Osteoblast (primary cell): ENCODE measurements at regions not wholly inside any gene's neighbourhood (a gene's known extent, or its start where the extent isn't known, plus 50 kb on each side); places are given as distances from the start of the nearest gene placed in this dataset.

ENCODE experiments used
- DNase-seq: peaks from one replicate; pipeline ENCODE4 v3.0.0; 2011; ENCODE audit warnings: low spot score, mixed read lengths; ENCODE audit not compliant: insufficient read length; ENCODE audit errors: missing footprints
- H2AFZ ChIP-seq: 2 replicates; pipeline ENCODE4 v1.6.0; 2011; ENCODE audit warnings: mild to moderate bottlenecking, low read length
- H3K27ac ChIP-seq: 2 replicates; pipeline ENCODE4 v1.5.1; 2011; ENCODE audit warnings: mild to moderate bottlenecking, low read depth, low read length, moderate library complexity
- H3K27me3 ChIP-seq: 2 replicates; pipeline ENCODE4 v1.6.0; 2012; ENCODE audit warnings: mild to moderate bottlenecking, control low read depth, inconsistent platforms, low read length, moderate library complexity; ENCODE audit not compliant: insufficient read depth
- H3K36me3 ChIP-seq: 2 replicates; pipeline ENCODE4 v1.5.1; 2011; ENCODE audit warnings: mild to moderate bottlenecking, low read length, control low read depth, moderate library complexity; ENCODE audit not compliant: insufficient read depth
- H3K4me1 ChIP-seq: 2 replicates; pipeline ENCODE4 v1.5.1; 2011; ENCODE audit warnings: mild to moderate bottlenecking, low read length, control low read depth, moderate library complexity; ENCODE audit not compliant: insufficient read depth
- H3K4me2 ChIP-seq: 2 replicates; pipeline ENCODE4 v1.6.0; 2011; ENCODE audit warnings: mild to moderate bottlenecking, low read length; ENCODE audit not compliant: insufficient read depth
- H3K4me3 ChIP-seq: fragments of 200-600 bp; sonication (generic); 3 replicates; pipeline ENCODE4 v1.5.1; 2012; ENCODE audit warnings: mild to moderate bottlenecking, low read length, inconsistent platforms; ENCODE audit not compliant: insufficient read depth
- H3K79me2 ChIP-seq: 2 replicates; pipeline ENCODE4 v1.6.0; 2012; ENCODE audit warnings: mild to moderate bottlenecking, low read length, control low read depth, inconsistent platforms; ENCODE audit not compliant: insufficient read depth
- H3K9me3 ChIP-seq: 2 replicates; pipeline ENCODE4 v1.5.1; 2011; ENCODE audit warnings: low read depth, low read length, control low read depth
- H4K20me1 ChIP-seq: 2 replicates; pipeline ENCODE4 v1.6.0; 2012; ENCODE audit warnings: mild to moderate bottlenecking, low read length, control low read depth; ENCODE audit not compliant: insufficient read depth
- CTCF ChIP-seq: IDR thresholded peaks from 2 replicates; pipeline ENCODE4 v1.5.1; 2011; ENCODE audit warnings: mild to moderate bottlenecking, low read depth, low read length, moderate library complexity; ENCODE audit errors: extremely low read depth

- DNase-seq = no peak
- no peaks in the 10 kb centered on the region for H3K27me3 ChIP-seq
Observed at GRCh38 chr6:15810618-15811017, 147.8 kb upstream of the DTNBP1 start.

GRCh38 chr6:15809367-15809766 is 146.5 kb upstream of the DTNBP1 start:
- TF ChIP-seq CTCF = no peak
- Histone ChIP-seq H2AFZ (no peak overlapping the region), H3K36me3 (no peaks in the 10 kb centered on the region), H3K4me1 (no peaks in the 10 kb centered on the region), H3K27me3 (no peaks in the 10 kb centered on the region), H3K79me2 (no peaks in the 10 kb centered on the region), H3K4me2 (no peak overlapping the region), H3K4me3 (no peak overlapping the region), H3K27ac (no peak overlapping the region), H4K20me1 (no peaks in the 10 kb centered on the region), H3K9me3 (no peaks in the 10 kb centered on the region)
- no peak for DNase-seq

More at GRCh38 chr6:15810618-15811017, 147.8 kb upstream of the DTNBP1 start:
- Histone ChIP-seq H3K79me2 (no peaks in the 10 kb centered on the region), H3K4me1 (no peaks in the 10 kb centered on the region), H3K4me3 (no peak overlapping the region), H4K20me1 (no peaks in the 10 kb centered on the region), H2AFZ (no peak overlapping the region), H3K27ac (no peak overlapping the region), H3K36me3 (no peaks in the 10 kb centered on the region), H3K4me2 (no peak overlapping the region), H3K9me3 (no peaks in the 10 kb centered on the region)
- no peak for TF ChIP-seq CTCF

- no peak for DNase-seq
- H3K79me2 ChIP-seq = no peaks in the 10 kb centered on the region
- no peak for TF ChIP-seq CTCF
- H3K27me3 ChIP-seq = no peaks in the 10 kb centered on the region
- no peak overlapping the region for H3K27ac ChIP-seq
- no peaks in the 10 kb centered on the region for H4K20me1 ChIP-seq
- H3K4me1 ChIP-seq = no peaks in the 10 kb centered on the region
- no peak overlapping the region for H2AFZ ChIP-seq
- no peaks in the 10 kb centered on the region for H3K9me3 ChIP-seq
- H3K36me3 ChIP-seq = no peaks in the 10 kb centered on the region
- H3K4me3 ChIP-seq = no peak overlapping the region
- H3K4me2 ChIP-seq = no peak overlapping the region
Observed at GRCh38 chr6:15804164-15805154, 141.6 kb upstream of the DTNBP1 start.

- H3K27ac ChIP-seq = no peak overlapping the region
- DNase-seq = no peak
- TF ChIP-seq CTCF = no peak
- no peaks in the 10 kb centered on the region for H3K36me3 ChIP-seq
- no peaks in the 10 kb centered on the region for H3K4me1 ChIP-seq
- H3K4me3 ChIP-seq = no peak overlapping the region
- H3K9me3 ChIP-seq = no peaks in the 10 kb centered on the region
- no peaks in the 10 kb centered on the region for H3K27me3 ChIP-seq
- no peaks in the 10 kb centered on the region for H4K20me1 ChIP-seq
- H2AFZ ChIP-seq = no peak overlapping the region
- H3K4me2 ChIP-seq = no peak overlapping the region
- no peaks in the 10 kb centered on the region for H3K79me2 ChIP-seq
Observed at GRCh38 chr6:15802466-15802865, 139.6 kb upstream of the DTNBP1 start.
